Germinal center (tissue), 1 donor: ENCODE measurements at regions not wholly inside any gene's neighbourhood (a gene's known extent, or its start where the extent isn't known, plus 50 kb on each side); places are given as distances from the start of the nearest gene placed in this dataset.

Experiments used
- DNase-seq: peaks from one replicate; pipeline ENCODE4 v3.0.0; 2012; ENCODE audit warnings: mixed read lengths, low spot score

DNA sequence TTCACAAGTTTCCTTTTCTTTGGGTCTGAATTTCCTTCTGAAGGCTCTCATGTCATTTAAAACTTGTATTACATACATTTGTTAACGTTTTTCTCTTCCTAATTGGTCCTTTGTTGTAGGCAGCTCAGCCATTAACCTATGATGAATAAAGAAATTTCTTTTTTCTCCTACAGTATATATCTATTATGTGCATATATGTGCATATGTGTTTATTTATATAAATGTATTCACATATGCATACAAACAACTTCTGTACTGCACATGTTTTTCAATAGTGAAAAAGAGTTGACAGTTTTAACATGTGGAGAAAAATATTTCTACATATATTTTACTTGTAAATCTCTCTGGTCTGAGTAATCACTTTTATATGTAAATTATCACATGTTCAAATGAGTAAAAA, 1674.9 kb upstream of the PCDH20 start:
- no peak for DNase-seq

DNA sequence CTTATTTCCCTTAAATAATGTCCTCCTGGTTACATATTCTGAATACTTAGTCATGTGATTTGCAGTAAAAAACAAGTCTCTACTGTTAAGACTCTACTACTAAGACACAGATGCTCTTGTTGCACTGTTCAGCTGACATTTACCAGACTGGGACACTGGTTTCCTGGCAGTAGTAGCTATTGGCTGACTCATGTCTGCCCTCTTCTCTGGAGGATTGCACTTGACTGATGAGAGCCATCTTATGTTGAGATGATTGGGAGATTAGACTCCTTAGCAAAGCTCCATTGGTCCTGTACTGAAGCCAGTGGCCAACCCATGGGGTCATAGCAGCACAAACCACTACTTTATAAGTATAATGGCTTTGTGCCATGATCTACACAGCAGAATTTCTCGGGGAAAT, 1672.6 kb upstream of the PCDH20 start:
- DNase-seq: no peak

DNA sequence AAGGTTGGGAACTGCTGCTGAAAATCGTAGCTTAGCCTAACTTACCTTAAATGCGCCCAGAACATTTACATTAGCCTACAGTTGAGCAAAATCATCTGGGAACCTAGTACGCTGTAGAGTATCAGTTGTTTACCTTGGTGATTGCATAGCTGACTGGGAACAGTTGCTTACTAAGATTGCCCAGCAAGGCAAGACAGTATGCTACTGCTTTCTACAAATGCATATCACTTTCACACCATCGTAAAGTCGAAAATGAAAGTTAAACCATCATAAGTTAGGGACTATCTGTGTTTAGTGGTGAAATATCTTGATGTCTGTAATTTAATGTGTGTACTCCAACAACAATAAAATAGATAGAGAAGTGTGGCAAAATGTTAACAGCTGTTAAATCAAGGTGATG, 1670.6 kb upstream of the PCDH20 start:
- DNase-seq: no peak

DNA sequence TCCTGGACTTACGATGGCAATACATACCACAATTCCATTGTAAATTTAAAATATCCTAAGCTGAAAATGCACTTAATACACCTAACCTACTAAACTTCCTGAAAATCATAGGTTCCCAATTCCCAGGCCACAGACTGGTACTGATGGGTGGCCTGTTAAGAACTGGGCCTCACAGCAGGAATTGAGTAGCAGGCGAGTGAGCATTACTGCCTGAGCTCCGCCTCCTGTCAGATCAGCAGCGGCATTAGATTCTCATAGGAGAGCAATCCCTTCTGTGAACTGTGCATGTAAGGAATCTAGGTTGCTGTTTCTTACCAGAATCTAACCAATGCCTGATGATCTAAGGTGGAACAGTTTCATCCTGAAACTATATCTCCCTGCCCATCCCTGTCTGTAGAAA, 1670.2 kb upstream of the PCDH20 start:
- no peak for DNase-seq

DNA sequence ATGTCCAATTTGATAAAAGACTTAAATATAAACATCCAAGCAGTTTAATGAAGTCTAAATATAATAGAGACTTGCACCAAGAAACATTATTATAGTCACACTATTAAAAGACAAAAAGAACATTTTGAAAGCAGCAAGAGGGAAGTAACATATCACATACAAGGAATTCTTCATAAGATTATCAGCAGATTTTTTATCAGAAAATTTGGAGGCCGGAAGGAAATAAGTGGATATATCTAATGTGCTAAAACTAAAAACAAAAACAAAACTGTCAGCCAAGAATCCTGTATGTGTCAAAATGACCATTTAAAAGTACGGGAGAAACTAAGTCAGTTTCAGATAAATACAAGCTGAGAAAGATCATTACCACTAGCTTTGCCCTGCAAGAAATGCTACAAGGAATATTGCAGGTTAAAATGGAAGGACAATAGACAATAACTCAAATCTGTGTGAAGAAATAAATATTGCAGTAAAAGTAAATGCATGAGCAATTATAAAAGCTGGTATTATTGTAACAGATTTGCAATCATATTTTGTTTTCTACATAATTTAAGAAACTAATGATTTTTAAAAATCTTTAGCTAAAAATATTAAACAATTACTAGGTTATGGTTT, 1665.9 kb upstream of the PCDH20 start:
- no peak for DNase-seq

DNA sequence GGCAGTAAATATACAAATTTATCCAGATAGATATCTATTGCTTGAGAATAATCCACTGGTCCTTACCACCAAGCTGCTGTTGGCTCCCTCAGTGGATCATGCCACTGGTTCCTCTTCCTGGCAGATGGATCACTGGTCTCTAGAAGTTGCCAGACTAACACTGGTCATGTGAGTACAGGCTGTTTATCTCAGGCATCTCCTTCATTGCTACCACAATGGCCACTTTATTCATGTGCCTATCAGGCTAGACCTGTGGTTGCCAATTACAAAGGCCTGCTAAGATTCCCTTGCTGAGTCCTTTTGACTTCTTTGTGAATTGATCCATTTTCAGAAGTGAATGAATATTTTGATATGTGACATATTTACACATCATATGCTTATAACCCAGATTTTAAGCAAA, 1659.5 kb upstream of the PCDH20 start:
- DNase-seq: no peak

DNA sequence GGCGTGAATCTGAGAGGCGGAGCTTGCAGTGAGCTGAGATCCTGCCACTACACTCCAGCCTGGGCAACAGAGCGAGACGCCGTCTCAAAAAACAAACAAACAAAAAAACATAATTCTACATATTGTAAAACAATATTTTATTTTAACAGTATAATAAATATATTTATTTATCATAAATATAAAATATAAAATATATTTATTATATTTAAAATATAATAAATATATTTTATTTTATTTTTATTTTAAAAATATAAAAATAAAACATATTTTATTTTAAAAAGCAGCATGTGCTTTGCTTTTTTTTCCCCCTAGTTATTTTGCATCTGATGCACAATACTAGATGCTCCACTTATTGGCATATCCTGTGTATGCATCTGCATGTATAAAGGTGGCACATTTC, 1634.6 kb upstream of the PCDH20 start:
- no peak for DNase-seq

DNA sequence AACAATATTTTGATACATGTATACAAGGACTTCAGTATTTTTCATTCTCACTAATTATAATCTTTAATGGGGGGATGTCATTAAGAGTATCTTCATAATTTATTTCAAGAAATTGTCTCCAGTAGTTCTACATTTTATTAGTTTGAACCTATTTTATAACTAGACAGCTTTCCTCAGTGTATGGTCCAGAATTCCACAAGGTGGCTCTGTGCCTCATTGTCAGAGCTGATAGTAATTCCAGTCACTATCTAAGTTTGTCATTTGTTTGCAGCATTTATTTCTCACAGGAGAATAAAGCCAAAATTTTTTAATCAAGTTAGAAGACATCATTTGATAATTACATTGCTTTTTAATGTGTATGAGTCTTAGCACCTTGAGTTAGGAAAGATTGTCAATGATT, 1633.0 kb upstream of the PCDH20 start:
- no peak for DNase-seq

DNA sequence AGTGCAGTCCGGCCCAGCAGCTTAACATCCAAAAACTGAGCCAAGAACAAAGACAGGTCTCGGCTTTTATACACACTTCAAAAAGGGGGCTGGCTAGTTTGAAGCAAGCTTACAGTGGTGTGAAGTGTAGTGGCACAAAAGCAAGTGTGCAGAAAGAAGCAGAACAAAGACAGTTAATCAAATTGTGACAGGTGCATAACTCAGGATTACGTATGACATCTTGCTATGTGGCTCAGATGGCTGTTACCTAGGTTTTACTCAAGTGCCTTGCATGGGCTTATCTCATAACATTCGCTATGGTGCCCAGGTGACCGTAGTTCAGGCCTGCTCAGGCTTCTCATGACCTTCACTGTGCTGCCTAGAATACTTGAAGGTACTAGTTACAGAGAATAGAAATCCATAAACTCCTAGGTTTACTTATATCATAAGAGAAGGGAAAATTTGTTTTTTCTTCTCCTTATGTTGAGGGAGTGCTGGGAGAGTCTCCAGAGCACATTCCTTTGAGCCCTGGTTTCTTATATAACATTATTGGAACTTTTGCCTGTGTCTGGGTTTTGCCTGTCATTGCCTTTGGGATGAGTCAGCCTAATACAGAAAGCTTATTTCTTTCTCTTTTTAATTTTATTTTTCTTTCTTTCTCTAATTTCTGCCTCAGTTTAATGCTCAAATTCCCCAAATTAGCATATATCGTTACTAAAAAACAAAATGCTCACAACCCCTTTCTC, 1629.1 kb upstream of the PCDH20 start:
- DNase-seq: no peak

DNA sequence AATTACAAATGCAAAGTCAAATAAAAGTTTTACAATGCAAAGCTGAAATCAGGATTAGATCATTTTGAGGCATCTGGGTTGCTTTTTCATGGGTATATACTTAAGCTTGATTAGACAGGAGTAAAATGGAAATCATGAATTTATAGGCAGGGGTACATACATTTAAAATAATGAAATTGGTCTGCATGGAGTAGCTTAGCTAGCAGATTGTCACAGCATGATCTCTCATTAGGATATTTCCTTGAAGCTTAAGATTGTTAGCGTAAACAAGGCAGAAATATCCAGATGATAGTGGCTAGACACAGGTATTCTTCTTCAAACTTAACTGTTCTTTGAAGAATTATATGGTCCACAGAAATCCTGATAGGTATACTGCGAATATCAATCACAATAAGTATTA, 1627.0 kb upstream of the PCDH20 start:
- no peak for DNase-seq

DNA sequence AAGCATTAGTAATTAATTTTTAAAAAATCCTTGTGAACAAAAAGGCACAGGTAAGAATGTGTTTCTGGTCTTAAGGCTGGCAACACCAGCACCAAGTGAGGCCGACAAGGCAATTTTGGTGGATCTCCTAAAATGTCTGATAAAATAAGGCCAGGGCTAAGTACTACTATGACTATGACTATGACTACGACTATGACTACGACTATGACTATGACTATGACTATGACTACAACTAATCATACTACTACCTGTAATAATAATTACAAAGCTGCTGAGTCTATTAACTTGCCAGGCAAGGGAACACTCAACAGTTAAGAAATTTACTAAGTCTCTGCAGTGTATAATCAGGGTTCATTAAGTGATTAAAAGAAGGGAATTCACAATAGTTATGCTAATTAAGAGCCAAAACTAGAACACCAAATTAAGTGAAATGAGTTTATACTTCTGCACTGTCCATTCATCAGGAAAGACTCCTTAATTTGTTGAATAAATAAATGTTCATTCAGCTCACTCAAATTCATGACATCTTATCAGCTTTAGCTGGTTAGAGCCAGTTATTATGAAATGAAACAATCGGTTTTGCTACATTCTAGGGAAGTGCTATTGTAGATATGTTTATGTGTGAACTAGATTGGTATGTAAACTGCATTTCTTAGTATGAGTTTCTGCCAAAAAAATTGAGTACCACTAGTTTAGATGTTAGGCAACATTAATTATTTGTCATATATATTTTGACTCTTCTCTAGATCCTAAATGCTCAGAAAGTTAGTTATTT, 1626.2 kb upstream of the PCDH20 start:
- no peak for DNase-seq

DNA sequence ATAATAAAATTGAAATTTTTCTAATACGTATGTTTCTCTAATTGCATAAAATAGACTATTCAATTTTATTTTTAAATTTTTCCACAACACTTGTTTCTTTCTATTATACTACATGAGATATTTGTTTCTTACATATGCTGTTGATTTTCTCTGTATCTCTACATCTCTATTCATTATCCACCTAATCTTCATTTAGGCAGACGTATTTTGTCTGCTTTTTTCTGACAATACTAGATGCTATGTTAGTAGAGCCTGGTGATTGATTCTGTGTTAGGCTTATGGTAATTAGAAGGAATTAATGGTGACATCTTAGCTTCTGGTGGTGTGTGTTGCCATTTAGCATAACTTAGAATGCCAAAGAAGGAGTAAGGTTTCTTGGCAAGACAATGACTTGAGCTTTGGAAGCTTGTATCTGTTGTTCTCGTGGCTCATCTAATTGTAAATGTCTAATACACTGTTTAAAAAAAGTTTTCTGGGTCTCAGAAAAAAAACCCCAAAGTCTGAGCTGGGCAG, 1610.7 kb upstream of the PCDH20 start:
- DNase-seq: no peak

DNA sequence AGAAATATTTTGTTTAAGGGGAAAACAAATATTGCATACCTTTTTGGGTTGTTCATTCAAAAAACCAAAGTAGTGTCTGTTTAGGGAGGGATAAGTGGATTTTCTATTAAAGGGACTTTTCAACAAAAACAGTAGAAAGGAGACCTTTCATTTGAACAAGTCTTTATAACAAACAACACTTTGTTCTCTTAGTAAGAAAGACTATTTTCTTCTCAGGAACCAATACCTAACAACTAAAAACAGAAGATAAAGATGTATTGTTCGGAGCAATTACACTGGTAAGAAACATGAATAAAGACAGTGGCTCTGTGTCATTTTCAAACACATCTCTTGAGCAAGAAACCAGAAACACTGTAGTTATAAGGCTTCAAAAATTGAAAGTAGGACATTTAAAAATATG, 1610.1 kb upstream of the PCDH20 start:
- no peak for DNase-seq

DNA sequence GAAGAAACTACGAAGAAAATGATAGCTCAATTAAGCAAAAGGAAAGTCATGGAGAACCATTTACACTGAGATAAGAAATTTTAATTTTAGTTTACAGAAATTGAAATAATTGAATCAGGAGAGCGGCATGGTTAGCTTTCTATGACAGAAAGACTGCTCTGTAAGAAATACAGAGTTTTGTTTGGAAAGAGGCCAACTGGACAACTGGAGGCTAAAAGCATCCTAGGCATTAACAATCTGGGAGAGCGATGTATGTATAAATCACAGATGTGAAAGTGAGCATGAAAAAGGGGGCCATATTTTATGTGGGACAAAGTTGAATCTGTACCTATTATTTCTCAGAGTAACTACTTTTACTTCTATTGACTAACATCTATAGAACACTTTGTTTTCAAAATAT, 1608.8 kb upstream of the PCDH20 start:
- DNase-seq: no peak

DNA sequence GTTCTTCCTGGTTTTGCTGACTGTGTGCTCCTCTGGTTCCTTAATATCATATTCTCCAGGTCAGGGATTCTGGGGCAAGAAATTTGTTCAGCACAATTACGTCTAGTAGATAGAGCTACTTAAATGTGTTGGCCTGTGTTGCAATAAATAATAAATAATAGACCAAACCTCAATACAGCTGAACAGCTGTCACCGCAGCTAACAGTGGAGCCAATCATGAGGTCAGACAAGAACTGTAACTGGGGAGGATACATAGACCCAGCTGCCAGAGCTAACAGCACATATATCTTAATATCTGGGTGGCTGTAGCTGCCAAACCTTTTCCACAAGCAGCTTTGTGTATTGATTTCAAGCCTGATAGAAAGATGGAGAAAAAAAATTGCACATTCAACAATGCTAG, 1596.3 kb upstream of the PCDH20 start:
- no peak for DNase-seq

DNA sequence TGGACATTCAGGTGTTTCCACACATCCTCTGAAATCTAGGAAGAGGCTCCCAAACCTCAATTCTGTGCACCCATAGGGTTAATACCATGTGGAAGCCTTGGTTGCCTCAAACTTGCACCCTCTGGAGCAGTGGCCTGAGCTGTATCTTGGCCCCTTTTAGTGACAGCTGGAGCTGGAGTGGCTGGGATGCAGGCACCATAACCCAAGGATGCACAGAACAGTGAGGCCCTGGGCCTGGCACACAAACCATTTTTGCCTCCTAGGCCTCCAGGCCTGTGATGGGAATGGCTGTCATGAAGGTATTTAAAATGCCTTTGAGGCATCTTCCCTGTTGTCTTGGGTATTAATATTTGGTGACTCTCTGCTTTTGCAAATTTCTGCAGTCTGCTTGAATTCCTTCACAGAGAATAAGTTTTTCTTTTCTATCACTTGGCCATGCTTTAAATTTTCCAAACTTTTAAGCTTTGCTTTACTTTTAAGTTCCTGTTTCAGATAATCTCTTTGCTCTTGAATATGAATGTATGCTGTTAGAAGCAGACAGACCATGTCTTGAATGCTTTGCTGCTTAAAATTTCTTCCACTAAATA, 1594.5 kb upstream of the PCDH20 start:
- no peak for DNase-seq

DNA sequence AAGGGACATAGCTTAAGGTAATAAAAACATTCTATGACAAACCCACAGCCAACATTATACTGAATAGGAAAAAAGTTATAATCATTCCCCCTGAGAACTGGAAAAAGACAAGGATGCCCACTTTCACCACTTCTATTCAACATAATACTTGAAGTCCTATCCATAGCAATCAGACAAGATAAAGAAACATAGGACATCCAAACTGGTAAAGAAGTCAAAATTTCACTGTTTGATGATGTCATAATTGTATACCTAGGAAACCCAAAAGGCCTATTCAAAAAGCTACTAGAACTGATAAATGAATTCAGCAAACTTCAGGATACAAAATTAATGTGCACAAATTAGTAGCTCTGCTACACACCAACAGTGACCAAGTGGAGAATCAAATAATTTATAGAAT, 1590.0 kb upstream of the PCDH20 start:
- no peak for DNase-seq

DNA sequence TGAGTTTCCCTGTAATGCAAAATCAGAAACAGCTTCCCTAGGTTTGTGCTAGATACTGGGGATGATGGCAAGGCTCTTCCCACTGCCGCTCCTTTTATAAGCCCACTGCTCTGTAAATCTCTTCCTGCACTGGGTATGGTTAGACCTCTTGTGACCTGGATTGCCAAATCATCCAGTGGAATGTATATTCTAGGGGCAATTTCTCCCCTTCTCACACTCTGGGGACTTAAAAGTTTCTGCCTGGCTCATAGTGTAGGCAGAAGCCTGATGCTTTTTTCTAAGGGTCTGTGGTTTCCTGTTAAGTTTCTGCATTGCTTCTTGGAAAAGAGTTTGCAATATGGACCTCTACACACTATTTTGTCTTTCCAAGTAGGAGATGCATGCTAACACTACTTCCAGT, 1582.0 kb upstream of the PCDH20 start:
- no peak for DNase-seq

DNA sequence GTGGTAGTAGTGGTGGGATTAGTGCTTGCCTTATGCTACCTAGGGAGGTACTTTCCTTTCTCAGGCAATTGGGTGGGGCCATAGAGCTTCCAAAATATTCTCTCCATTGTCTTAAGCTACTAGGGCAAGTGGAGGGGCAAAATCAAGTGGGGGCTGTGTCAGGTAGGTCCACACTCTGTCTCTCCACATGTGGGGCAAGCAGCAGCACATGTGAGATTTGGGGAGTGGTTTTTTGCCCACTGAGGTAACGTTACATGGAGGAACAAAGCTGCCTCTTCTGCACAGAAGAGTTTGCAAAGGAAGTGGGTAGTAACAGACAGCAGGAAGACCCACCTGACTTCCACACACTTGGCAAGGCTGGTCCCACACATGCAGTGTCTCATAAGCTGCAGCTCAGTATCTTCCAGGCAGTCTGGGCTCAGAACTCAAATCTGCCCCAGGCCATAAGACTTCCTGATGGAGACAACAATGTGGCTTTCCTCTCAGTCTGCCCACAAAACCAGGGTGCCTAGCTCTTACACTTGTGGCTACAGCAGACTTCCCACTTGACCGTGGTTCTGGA, 1581.5 kb upstream of the PCDH20 start:
- no peak for DNase-seq

DNA sequence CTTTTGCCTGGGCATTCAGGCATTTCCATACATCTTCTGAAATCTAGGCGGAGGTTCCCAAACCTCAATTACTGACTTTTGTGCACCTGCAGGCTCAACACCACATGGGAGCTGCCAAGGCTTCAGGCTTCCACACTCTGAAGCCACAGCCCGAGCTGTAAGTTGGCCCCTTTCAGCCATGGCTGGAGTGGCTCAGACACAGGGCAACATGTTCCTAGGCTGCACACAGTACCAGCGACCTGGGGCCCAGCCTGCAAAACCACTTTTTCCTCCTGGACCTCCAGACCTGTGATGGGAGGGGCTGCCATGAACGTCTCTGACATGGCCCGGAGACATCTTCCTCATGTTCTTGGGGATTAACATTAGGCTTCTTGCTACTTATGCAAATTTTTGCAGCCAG, 1558.2 kb upstream of the PCDH20 start:
- no peak for DNase-seq

DNA sequence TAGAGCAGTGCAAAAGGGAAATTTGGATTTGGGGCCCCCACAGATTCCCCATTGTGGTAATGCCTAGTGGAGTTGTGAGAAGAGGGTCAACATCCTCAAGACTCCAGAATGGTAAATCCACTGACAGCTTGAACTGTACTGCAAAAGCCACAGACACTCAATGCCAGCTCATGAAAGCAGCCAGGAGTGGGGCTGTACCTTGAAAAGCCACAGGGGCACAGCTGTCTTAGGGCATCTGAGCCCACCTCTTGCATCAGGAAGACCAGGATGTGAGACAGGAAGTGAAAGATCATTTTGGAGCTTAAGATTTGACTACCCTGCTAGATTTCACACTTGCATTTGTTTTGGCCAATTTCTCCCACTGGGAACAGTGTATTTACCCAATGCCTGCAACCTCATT, 1548.9 kb upstream of the PCDH20 start:
- no peak for DNase-seq

DNA sequence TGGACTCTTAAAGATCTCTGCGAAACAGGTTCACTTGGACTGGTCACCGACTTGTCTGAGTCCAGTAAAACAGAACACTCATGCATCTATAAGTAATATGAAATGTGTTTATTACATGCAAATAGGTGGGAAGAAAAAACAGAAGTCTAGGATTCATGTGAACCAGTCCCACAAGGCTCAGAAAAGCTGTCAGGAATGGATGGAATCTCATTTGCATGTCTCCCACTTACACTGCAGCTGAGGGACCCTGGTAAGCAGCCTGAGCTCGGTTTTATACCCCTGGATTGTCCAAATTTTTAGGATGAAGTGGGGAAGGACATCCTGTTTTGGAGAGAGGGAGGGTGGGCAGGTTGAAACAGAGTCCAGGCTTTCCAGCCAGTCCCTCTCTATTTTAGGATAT, 1545.1 kb upstream of the PCDH20 start:
- DNase-seq: no peak

DNA sequence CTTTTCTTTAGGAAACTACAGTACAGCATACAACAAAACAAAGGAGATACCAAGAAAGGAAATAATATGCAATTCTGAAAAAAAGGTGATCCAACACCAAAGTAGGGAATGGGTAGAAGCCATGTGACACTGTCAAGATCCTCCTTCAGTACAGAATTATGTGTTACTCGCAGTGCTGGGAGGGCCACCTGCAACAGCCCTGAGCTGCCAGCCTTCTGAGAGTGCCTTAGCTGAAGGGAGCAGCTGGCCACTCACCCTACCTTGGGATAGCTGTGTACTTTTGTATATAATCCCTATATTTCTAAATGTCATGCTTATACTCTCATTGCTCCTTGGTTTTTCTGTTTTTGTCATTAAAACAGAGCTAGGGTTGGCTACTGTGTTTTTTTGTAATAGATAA, 1518.2 kb upstream of the PCDH20 start:
- DNase-seq: no peak
